B cell (primary cell): ENCODE measurements at regions not wholly inside any gene's neighbourhood (a gene's known extent, or its start where the extent isn't known, plus 50 kb on each side); places are given as distances from the start of the nearest gene placed in this dataset.

Experiments used
- ATAC-seq: fragments of 200-7000 bp; cut with Tn5 transposase; one replicate; pipeline ENCODE4 v1.10.0; 2021; ENCODE audit warnings: low read depth, mild to moderate bottlenecking, moderate number of reproducible peaks, moderate library complexity
- CTCF ChIA-PET: fragments of 350-600 bp; sonication (Branson Sonifier 250); formaldehyde crosslinking; loops from one replicate; lab custom pipeline; 2021; ENCODE audit warnings: antibody characterized with exemption, inconsistent platforms; lab: Charles Lee
- POLR2A ChIA-PET: fragments of 350-600 bp; sonication (Branson Sonifier 250); formaldehyde crosslinking; loops from one replicate; lab custom pipeline; 2021; ENCODE audit warnings: antibody characterized with exemption; lab: Charles Lee
- DNase-seq: peaks from one replicate; pipeline ENCODE4 v3.0.0; 2013
- H2AFZ ChIP-seq: 2 replicates; pipeline ENCODE4 v1.6.1; 2012; ENCODE audit warnings: mild to moderate bottlenecking, low read depth, low read length; ENCODE audit not compliant: insufficient read depth, poor library complexity, severe bottlenecking
- H3K27ac ChIP-seq, 2 donors: 1 replicate in 1 of 2; 2 replicates in 1 of 2; pipeline ENCODE4 v1.5.1; 2012 to 2013; ENCODE audit warnings: low read length in 2 of 2, mild to moderate bottlenecking in 2 of 2, moderate library complexity in 1 of 2
- H3K27me3 ChIP-seq, 4 experiments: fragments of 200-600 bp in 1 of 4; sonication (generic) in 1 of 4; replicated peaks in 1 of 4; 1 replicate in 2 of 4; 2 replicates in 2 of 4; pipeline versions ENCODE4 v1.6.1 to v1.7.0; 2013 to 2016; ENCODE audit warnings: low read length in 3 of 4, mild to moderate bottlenecking in 2 of 4, mixed read lengths in 1 of 4, moderate library complexity in 1 of 4; ENCODE audit not compliant: insufficient read depth in 4 of 4, control insufficient read depth in 3 of 4; ENCODE audit errors: control extremely low read depth in 1 of 4
- H3K36me3 ChIP-seq, 2 experiments: replicated peaks in 1 of 2; 1 replicate in 1 of 2; 2 replicates in 1 of 2; pipeline versions ENCODE4 v1.6.1 to v1.7.1; 2013; ENCODE audit warnings: low read length in 1 of 2; ENCODE audit not compliant: insufficient read depth in 2 of 2, control insufficient read depth in 1 of 2; ENCODE audit errors: control extremely low read depth in 1 of 2, extremely low read depth in 1 of 2
- H3K4me1 ChIP-seq, 2 donors: fragments of 200-600 bp in 1 of 2; sonication (generic) in 1 of 2; 1 replicate in 1 of 2; 2 replicates in 1 of 2; pipeline versions ENCODE4 v1.5.1 to v1.6.1; 2013 to 2017; ENCODE audit warnings: low read length in 2 of 2; ENCODE audit not compliant: control insufficient read depth in 2 of 2, insufficient read depth in 2 of 2
- H3K4me2 ChIP-seq: replicated peaks from 2 replicates; pipeline ENCODE3; 2012; ENCODE audit warnings: mild to moderate bottlenecking, low read depth, low read length; ENCODE audit not compliant: poor library complexity, severe bottlenecking
- H3K4me3 ChIP-seq, 5 experiments: fragments of 200-600 bp in 1 of 5; sonication (generic) in 1 of 5; 1 replicate in 3 of 5; 2 replicates in 2 of 5; pipeline versions ENCODE4 v1.5.1 to v1.7.0; 2011 to 2016; ENCODE audit warnings: low read length in 4 of 5, mild to moderate bottlenecking in 4 of 5, low read depth in 2 of 5, control low read depth in 1 of 5, moderate library complexity in 1 of 5; ENCODE audit not compliant: insufficient read depth in 1 of 5; ENCODE audit errors: control extremely low read depth in 1 of 5, extremely low read depth in 1 of 5
- H3K79me2 ChIP-seq: fragments of 200-600 bp; sonication (generic); one replicate; pipeline ENCODE4 v1.6.0; 2016; ENCODE audit warnings: low read length; ENCODE audit not compliant: control insufficient read depth, insufficient read depth
- H3K9ac ChIP-seq: fragments of 200-600 bp; sonication (generic); 2 replicates; pipeline ENCODE4 v1.6.1; 2017; ENCODE audit warnings: mild to moderate bottlenecking, low read length, moderate library complexity
- H3K9me3 ChIP-seq, 3 donors: one replicate each; pipeline versions ENCODE4 v1.6.1 to v1.7.1; 2013; ENCODE audit warnings: low read length in 2 of 3; ENCODE audit not compliant: control insufficient read depth in 2 of 3, insufficient read depth in 1 of 3; ENCODE audit errors: control extremely low read depth in 1 of 3
- H4K20me1 ChIP-seq: 2 replicates; pipeline ENCODE4 v1.6.0; 2012; ENCODE audit warnings: mild to moderate bottlenecking, low read length; ENCODE audit not compliant: insufficient read depth, control insufficient read depth, poor library complexity, severe bottlenecking
- H3K27ac Mint-ChIP-seq: one replicate; pipeline ENCODE4 v1.8.0; 2021; ENCODE audit warnings: mixed read lengths
- H3K27me3 Mint-ChIP-seq: one replicate; pipeline ENCODE4 v1.8.0; 2021; ENCODE audit warnings: mixed read lengths
- H3K4me1 Mint-ChIP-seq: one replicate; pipeline ENCODE4 v1.8.0; 2021; ENCODE audit warnings: mixed read lengths
- H3K4me3 Mint-ChIP-seq: one replicate; pipeline ENCODE4 v1.8.0; 2021; ENCODE audit warnings: mixed read lengths
- H3K9me3 Mint-ChIP-seq: one replicate; pipeline ENCODE4 v1.8.0; 2022; ENCODE audit warnings: mixed read lengths; ENCODE audit not compliant: insufficient read depth
- EZH2 ChIP-seq: IDR thresholded peaks from 2 replicates; pipeline ENCODE4 v1.6.1; 2012; ENCODE audit warnings: borderline replicate concordance, low read depth, mild to moderate bottlenecking, moderate library complexity, low read length; ENCODE audit not compliant: insufficient read depth, poor library complexity, severe bottlenecking
- WGBS: methylation state at CpG from one replicate; pipeline ENCODE4 v1.1.5; 2013; ENCODE audit warnings: missing lambda C conversion rate; ENCODE audit not compliant: insufficient coverage; 5-methylcytosine and 5-hydroxymethylcytosine counted together
- intact Hi-C: fragments of 100-400 bp; cut with micrococcal nuclease; formaldehyde crosslinking; loops from one replicate; pipeline ENCODE4 v1.10.0; 2022
- TF ChIP-seq, protein P1 (sequence below): fragments of 200-600 bp; IDR thresholded peaks from one replicate; pipeline ENCODE4 v1.8.0; 2022; ENCODE audit warnings: antibody characterized with exemption, mild to moderate bottlenecking

GRCh38 chr6:8750627-8751026, 315.3 kb upstream of the SLC35B3 start:
- no peak for TF ChIP-seq EZH2
- TF ChIP-seq, protein P1, sequence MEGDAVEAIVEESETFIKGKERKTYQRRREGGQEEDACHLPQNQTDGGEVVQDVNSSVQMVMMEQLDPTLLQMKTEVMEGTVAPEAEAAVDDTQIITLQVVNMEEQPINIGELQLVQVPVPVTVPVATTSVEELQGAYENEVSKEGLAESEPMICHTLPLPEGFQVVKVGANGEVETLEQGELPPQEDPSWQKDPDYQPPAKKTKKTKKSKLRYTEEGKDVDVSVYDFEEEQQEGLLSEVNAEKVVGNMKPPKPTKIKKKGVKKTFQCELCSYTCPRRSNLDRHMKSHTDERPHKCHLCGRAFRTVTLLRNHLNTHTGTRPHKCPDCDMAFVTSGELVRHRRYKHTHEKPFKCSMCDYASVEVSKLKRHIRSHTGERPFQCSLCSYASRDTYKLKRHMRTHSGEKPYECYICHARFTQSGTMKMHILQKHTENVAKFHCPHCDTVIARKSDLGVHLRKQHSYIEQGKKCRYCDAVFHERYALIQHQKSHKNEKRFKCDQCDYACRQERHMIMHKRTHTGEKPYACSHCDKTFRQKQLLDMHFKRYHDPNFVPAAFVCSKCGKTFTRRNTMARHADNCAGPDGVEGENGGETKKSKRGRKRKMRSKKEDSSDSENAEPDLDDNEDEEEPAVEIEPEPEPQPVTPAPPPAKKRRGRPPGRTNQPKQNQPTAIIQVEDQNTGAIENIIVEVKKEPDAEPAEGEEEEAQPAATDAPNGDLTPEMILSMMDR, result no peak
- ATAC-seq (no peak), DNase-seq (no peak)
- CTCF ChIA-PET, result no interaction called here
- Histone ChIP-seq H3K4me2 (no peak overlapping the region), H4K20me1 (no peaks in the 10 kb centered on the region), H3K79me2 (no peaks in the 10 kb centered on the region), H3K9ac (no peak overlapping the region), H3K4me3 (no peak overlapping the region), H3K27ac (no peak overlapping the region), H3K27me3 (no peaks in the 10 kb centered on the region), H3K36me3 (no peaks in the 10 kb centered on the region), H3K4me1 (no peaks in the 10 kb centered on the region), H2AFZ (no peak overlapping the region), H3K9me3 (no peaks in the 10 kb centered on the region)
- no peaks in the 10 kb centered on the region for H3K4me1 Mint-ChIP-seq
- intact Hi-C loops, result no loop called here
- no CpG with 5 or more reads among the region's 4 CpGs for WGBS
- no peaks in the 10 kb centered on the region for H3K9me3 Mint-ChIP-seq
- H3K27me3 Mint-ChIP-seq, result no peaks in the 10 kb centered on the region
- no peak overlapping the region for H3K27ac Mint-ChIP-seq
- no peak overlapping the region for H3K4me3 Mint-ChIP-seq
- POLR2A ChIA-PET, result no interaction called here

DNA sequence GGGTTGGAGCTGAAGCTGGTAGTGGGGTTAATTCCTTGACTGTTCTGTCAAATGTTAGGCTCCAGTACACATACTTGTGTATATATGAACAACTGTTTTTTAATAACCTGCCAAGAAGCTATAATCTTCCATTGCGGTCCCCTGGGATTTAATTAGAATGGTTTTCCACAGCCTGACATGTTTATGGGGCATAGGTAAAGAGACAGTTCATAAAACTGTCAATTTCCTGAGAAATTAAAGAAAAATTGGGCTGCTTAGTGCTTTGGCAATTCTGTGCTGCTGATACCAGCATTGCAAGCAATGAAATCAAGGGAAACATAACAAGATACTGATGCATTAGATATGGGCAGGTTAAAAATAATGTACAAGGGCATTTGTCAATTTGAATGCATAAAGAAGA, 314.1 kb upstream of the SLC35B3 start:
- no peaks in the 10 kb centered on the region for H3K4me1 Mint-ChIP-seq
- no peaks in the 10 kb centered on the region for H3K79me2 ChIP-seq
- no peak overlapping the region for H3K9ac ChIP-seq
- H3K27ac Mint-ChIP-seq, result no peak overlapping the region
- ATAC-seq (no peak), DNase-seq (no peak)
- intact Hi-C loops, result no loop called here
- H4K20me1 ChIP-seq, result no peaks in the 10 kb centered on the region
- POLR2A ChIA-PET, result no interaction called here
- H3K9me3 ChIP-seq, result no peaks in the 10 kb centered on the region
- no peak overlapping the region for H3K4me2 ChIP-seq
- no peaks in the 10 kb centered on the region for H3K9me3 Mint-ChIP-seq
- H3K27ac ChIP-seq, result no peak overlapping the region
- H3K4me1 ChIP-seq, result no peaks in the 10 kb centered on the region
- no peak overlapping the region for H3K4me3 Mint-ChIP-seq
- CTCF ChIA-PET, result no interaction called here
- no peak for TF ChIP-seq EZH2
- TF ChIP-seq, protein P1, result no peak
- no peaks in the 10 kb centered on the region for H3K27me3 Mint-ChIP-seq
- 100% methylated on average over 1 of the region's 1 CpG for WGBS
- no peaks in the 10 kb centered on the region for H3K27me3 ChIP-seq
- H3K36me3 ChIP-seq, result no peaks in the 10 kb centered on the region
- H3K4me3 ChIP-seq, result no peak overlapping the region
- H2AFZ ChIP-seq, result no peak overlapping the region
